CD14-positive monocyte (primary cell): ENCODE measurements at regions not wholly inside any gene's neighbourhood (a gene's known extent, or its start where the extent isn't known, plus 50 kb on each side); places are given as distances from the start of the nearest gene placed in this dataset.

ENCODE experiments used
- DNase-seq, 3 donors: peaks; one replicate each; pipeline ENCODE4 v3.0.0-alpha.2; 2011 to 2022
- H2AFZ ChIP-seq: 2 replicates; pipeline ENCODE4 v1.6.0; 2012; ENCODE audit warnings: mild to moderate bottlenecking, low read depth, low read length, inconsistent platforms; ENCODE audit not compliant: insufficient read depth, poor library complexity, severe bottlenecking
- H3K27ac ChIP-seq, 2 donors: 1 replicate in 1 of 2; 2 replicates in 1 of 2; pipeline ENCODE4 v1.5.1; 2012 to 2013; ENCODE audit warnings: low read length in 2 of 2, control low read depth in 1 of 2, inconsistent platforms in 1 of 2, low read depth in 1 of 2, mild to moderate bottlenecking in 1 of 2
- H3K27me3 ChIP-seq, 2 donors: one replicate each; pipeline versions ENCODE4 v1.6.0 to v1.6.1; 2011 to 2013; ENCODE audit warnings: low read length in 2 of 2; ENCODE audit not compliant: control insufficient read depth in 2 of 2, insufficient read depth in 2 of 2
- H3K36me3 ChIP-seq, 2 donors: replicated peaks in 1 of 2; 1 replicate in 1 of 2; 2 replicates in 1 of 2; pipeline versions ENCODE4 v1.5.1 to v1.6.1; 2012 to 2013; ENCODE audit warnings: low read length in 2 of 2, control low read depth in 1 of 2, inconsistent platforms in 1 of 2, mild to moderate bottlenecking in 1 of 2; ENCODE audit not compliant: insufficient read depth in 2 of 2, control insufficient read depth in 1 of 2
- H3K4me1 ChIP-seq, 2 donors: 1 replicate in 1 of 2; 2 replicates in 1 of 2; pipeline versions ENCODE4 v1.5.1 to v1.6.1; 2012 to 2013; ENCODE audit warnings: low read length in 2 of 2, control low read depth in 1 of 2, inconsistent platforms in 1 of 2, mild to moderate bottlenecking in 1 of 2, moderate library complexity in 1 of 2; ENCODE audit not compliant: insufficient read depth in 2 of 2, control insufficient read depth in 1 of 2
- H3K4me2 ChIP-seq: replicated peaks from 2 replicates; pipeline ENCODE3; 2012; ENCODE audit warnings: low read length, moderate library complexity, mild to moderate bottlenecking; ENCODE audit not compliant: poor library complexity, severe bottlenecking; ENCODE audit errors: extremely low read depth
- H3K4me3 ChIP-seq, 3 experiments: fragments of 200-600 bp in 1 of 3; sonication (generic) in 1 of 3; replicated peaks in 1 of 3; 1 replicate in 2 of 3; 2 replicates in 1 of 3; pipeline ENCODE4 v1.5.1; 2011 to 2013; ENCODE audit warnings: low read length in 3 of 3, mild to moderate bottlenecking in 3 of 3, control low read depth in 2 of 3, low read depth in 2 of 3, inconsistent platforms in 1 of 3, moderate library complexity in 1 of 3
- H3K79me2 ChIP-seq: 2 replicates; pipeline ENCODE4 v1.6.0; 2012; ENCODE audit warnings: mild to moderate bottlenecking, control low read depth, inconsistent platforms, low read length, moderate library complexity; ENCODE audit not compliant: insufficient read depth
- H3K9ac ChIP-seq: 2 replicates; pipeline ENCODE4 v1.6.0; 2017; ENCODE audit warnings: low read length, mild to moderate bottlenecking; ENCODE audit not compliant: insufficient read depth, poor library complexity, severe bottlenecking
- H3K9me3 ChIP-seq, 2 donors: replicated peaks in 1 of 2; 1 replicate in 1 of 2; 2 replicates in 1 of 2; pipeline versions ENCODE4 v1.5.1 to v1.6.1; 2012 to 2013; ENCODE audit warnings: low read length in 2 of 2, control low read depth in 1 of 2; ENCODE audit not compliant: control insufficient read depth in 1 of 2, insufficient read depth in 1 of 2
- H4K20me1 ChIP-seq: 2 replicates; pipeline ENCODE4 v1.6.0; 2012; ENCODE audit warnings: mild to moderate bottlenecking, low read length, control low read depth, moderate library complexity; ENCODE audit not compliant: insufficient read depth
- H3K27ac Mint-ChIP-seq, 7 donors: one replicate each; pipeline ENCODE4 v1.8.0; 2020; ENCODE audit warnings: mild to moderate bottlenecking in 7 of 7, mixed read lengths in 7 of 7, moderate library complexity in 6 of 7, inconsistent platforms in 2 of 7
- H3K27me3 Mint-ChIP-seq, 3 donors: one replicate each; pipeline ENCODE4 v1.8.0; 2021 to 2022; ENCODE audit warnings: low read depth in 3 of 3, mild to moderate bottlenecking in 3 of 3, mixed read lengths in 3 of 3, moderate library complexity in 3 of 3, inconsistent platforms in 1 of 3
- H3K36me3 Mint-ChIP-seq, 2 donors: one replicate each; pipeline ENCODE4 v1.8.0; 2020; ENCODE audit warnings: mixed read lengths in 2 of 2, inconsistent platforms in 1 of 2, mild to moderate bottlenecking in 1 of 2
- H3K4me1 Mint-ChIP-seq: one replicate; pipeline ENCODE4 v1.8.0; 2020; ENCODE audit warnings: mild to moderate bottlenecking, mixed read lengths
- H3K4me3 Mint-ChIP-seq, 2 donors: one replicate each; pipeline ENCODE4 v1.8.0; 2020; ENCODE audit warnings: mild to moderate bottlenecking in 2 of 2, mixed read lengths in 2 of 2, moderate library complexity in 1 of 2
- H3K9me3 Mint-ChIP-seq, 7 donors: one replicate each; pipeline ENCODE4 v1.8.0; 2020 to 2022; ENCODE audit warnings: mixed read lengths in 7 of 7, mild to moderate bottlenecking in 6 of 7, moderate library complexity in 6 of 7, inconsistent platforms in 2 of 7
- CTCF ChIP-seq: fragments of 200-600 bp; IDR thresholded peaks from one replicate; pipeline ENCODE4 v1.8.0; 2022; ENCODE audit warnings: antibody characterized with exemption, mild to moderate bottlenecking
- WGBS: methylation state at CpG from one replicate; pipeline ENCODE4 v1.1.5; 2013; ENCODE audit warnings: missing lambda C conversion rate; ENCODE audit not compliant: insufficient coverage; 5-methylcytosine and 5-hydroxymethylcytosine counted together
- intact Hi-C, 2 donors: fragments of 100-400 bp; cut with micrococcal nuclease; formaldehyde crosslinking; loops; one replicate each; pipeline versions ENCODE4 v1.15.0 to v1.15.1; 2023

GRCh38 chr18:21168880-21169279 is 57.3 kb upstream of the ROCK1 start:
- Histone ChIP-seq H3K9me3 (no peaks in the 10 kb centered on the region), H4K20me1 (no peaks in the 10 kb centered on the region), H3K79me2 (no peaks in the 10 kb centered on the region), H3K27me3 (no peaks in the 10 kb centered on the region), H2AFZ (no peak overlapping the region), H3K27ac (no peak overlapping the region), H3K36me3 (no peaks in the 10 kb centered on the region), H3K4me3 (no peak overlapping the region), H3K4me2 (no peak overlapping the region), H3K4me1 (peaks cover 13 to 15% of the 10 kb centered on the region in 2 donors), H3K9ac (no peak overlapping the region)
- peaks cover 0 to 2% (median 0%) of the 10 kb centered on the region in 3 donors for H3K27me3 Mint-ChIP-seq
- H3K9me3 Mint-ChIP-seq = peaks cover 0 to 2% (median 0%) of the 10 kb centered on the region in 7 donors
- no peak overlapping the region for H3K4me3 Mint-ChIP-seq
- no peaks in the 10 kb centered on the region for H3K36me3 Mint-ChIP-seq
- peaks cover 12% of the 10 kb centered on the region for H3K4me1 Mint-ChIP-seq
- peak overlapping the region in 1 of 7 donors; percentile 26 for H3K27ac Mint-ChIP-seq
- intact Hi-C loops = loop anchor here in 1 of 2 donors (10.0 kb wide), 1 partner anchor 54 kb away; the partner anchor contains the start of gene ROCK1
- no peak for TF ChIP-seq CTCF
- DNase-seq = no peak
- no CpG with 5 or more reads among the region's 2 CpGs for WGBS

GRCh38 chr18:21177822-21178221 is 64.2 kb upstream of the GREB1L start:
- H3K9ac ChIP-seq = no peak overlapping the region
- H3K4me3 ChIP-seq = peak overlapping the region in 2 of 3 experiments; percentile 10 to 34
- H2AFZ ChIP-seq = peak overlapping the region; percentile 72
- H3K27me3 ChIP-seq = no peaks in the 10 kb centered on the region
- H3K9me3 ChIP-seq = no peaks in the 10 kb centered on the region
- H3K27ac ChIP-seq = peak overlapping the region in 1 of 2 donors; percentile 41
- no peak for TF ChIP-seq CTCF
- peak overlapping the region; percentile 54 for H3K4me2 ChIP-seq
- H3K79me2 ChIP-seq = no peaks in the 10 kb centered on the region
- H3K36me3 Mint-ChIP-seq = no peaks in the 10 kb centered on the region
- H4K20me1 ChIP-seq = no peaks in the 10 kb centered on the region
- peaks cover 9 to 12% of the 10 kb centered on the region in 2 donors for H3K4me1 ChIP-seq
- no peaks in the 10 kb centered on the region for H3K9me3 Mint-ChIP-seq
- H3K4me1 Mint-ChIP-seq = peaks cover 19% of the 10 kb centered on the region
- H3K27me3 Mint-ChIP-seq = peaks cover 0 to 3% (median 0%) of the 10 kb centered on the region in 3 donors
- peak in 1 of 3 donors; percentile 26 for DNase-seq
- H3K4me3 Mint-ChIP-seq = peak overlapping the region; percentile 17 to 36
- WGBS = 0% methylated on average over 2 of the region's 6 CpGs
- peak overlapping the region in 3 of 7 donors; percentile 54 to 72 (median 70) for H3K27ac Mint-ChIP-seq
- intact Hi-C loops = no loop called here
- H3K36me3 ChIP-seq = no peaks in the 10 kb centered on the region
